ENCODE measurements at regions not wholly inside any gene's neighbourhood (a gene's known extent, or its start where the extent isn't known, plus 50 kb on each side); places are given as distances from the start of the nearest gene placed in this dataset.

DNA sequence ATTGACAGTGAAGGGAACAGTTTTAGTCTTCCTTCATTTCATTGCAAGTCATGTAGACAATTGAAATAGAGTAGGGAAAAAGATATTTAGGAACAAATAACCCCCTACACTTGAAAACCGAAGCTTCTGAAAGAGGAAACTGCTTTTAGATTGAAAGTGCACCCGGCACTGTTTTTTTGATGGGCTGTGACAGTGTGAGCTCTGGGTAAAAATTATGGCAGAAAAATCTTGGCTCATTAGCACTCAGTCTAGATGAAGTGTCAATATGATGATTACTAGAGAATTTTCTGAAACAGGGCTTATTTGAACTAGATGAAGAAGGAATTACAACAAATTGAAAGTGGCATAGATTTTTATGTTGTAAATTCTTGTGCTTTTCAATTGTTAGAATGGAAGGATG lies 1132.4 kb downstream of the RAPGEF2 start:
- no peak for DNase-seq (ENCODE audit: low spot score)
- Histone ChIP-seq H4K20me1 (ENCODE audit: insufficient read depth, low read length) (no peaks in the 10 kb centered on the region), H3K9me3 (ENCODE audit: low read length) (peaks cover 10% of the 10 kb centered on the region; the same call in 1 of the 2 replicates), H3K27me3 (ENCODE audit: control insufficient read depth in 1 of 2, insufficient read depth in 2 of 2, low read length in 2 of 2) (no peaks in the 10 kb centered on the region), H3K79me2 (ENCODE audit: insufficient read depth, low read length) (no peaks in the 10 kb centered on the region), H3K4me3 (replicated peaks in 1 of 3; ENCODE audit: insufficient read depth in 1 of 3, low read depth in 2 of 3, low read length in 3 of 3) (no peak overlapping the region), H3K9ac (ENCODE audit: insufficient read depth, low read depth, low read length) (no peak overlapping the region), H2AFZ (ENCODE audit: low read length) (no peak overlapping the region), H3K4me2 (ENCODE audit: low read depth, low read length) (no peak overlapping the region), H3K36me3 (replicated peaks in 1 of 2; ENCODE audit: control insufficient read depth in 1 of 2, insufficient read depth in 2 of 2, low read length in 2 of 2) (no peaks in the 10 kb centered on the region), H3K27ac (ENCODE audit: extremely low read length, insufficient read depth, low read length) (no peak overlapping the region), H3K4me1 (ENCODE audit: insufficient read depth, low read length) (no peaks in the 10 kb centered on the region)
- TF ChIP-seq DMAP1 (CRISPR knock-in tag; IDR thresholded peaks at IDR 0.05), result no peak
- no peak for TF ChIP-seq ZNF724P (CRISPR knock-in tag; IDR thresholded peaks at IDR 0.05; ENCODE audit: borderline replicate concordance)
- no peak for TF ChIP-seq WIZ (CRISPR knock-in tag; IDR thresholded peaks at IDR 0.05)
- TF ChIP-seq ZFP90 (CRISPR knock-in tag; IDR thresholded peaks at IDR 0.05; ENCODE audit: borderline replicate concordance), result no peak
- no peak for TF ChIP-seq TBX2 (CRISPR knock-in tag; IDR thresholded peaks at IDR 0.05; ENCODE audit: borderline replicate concordance)
- TF ChIP-seq KLF15 (CRISPR knock-in tag; IDR thresholded peaks at IDR 0.05; ENCODE audit: borderline replicate concordance), result no peak
- no peak for TF ChIP-seq JUN (CRISPR knock-in tag; IDR thresholded peaks at IDR 0.05)
- no peak for TF ChIP-seq ZSCAN21 (CRISPR knock-in tag; IDR thresholded peaks at IDR 0.05; ENCODE audit: borderline replicate concordance)
- TF ChIP-seq, protein P1, sequence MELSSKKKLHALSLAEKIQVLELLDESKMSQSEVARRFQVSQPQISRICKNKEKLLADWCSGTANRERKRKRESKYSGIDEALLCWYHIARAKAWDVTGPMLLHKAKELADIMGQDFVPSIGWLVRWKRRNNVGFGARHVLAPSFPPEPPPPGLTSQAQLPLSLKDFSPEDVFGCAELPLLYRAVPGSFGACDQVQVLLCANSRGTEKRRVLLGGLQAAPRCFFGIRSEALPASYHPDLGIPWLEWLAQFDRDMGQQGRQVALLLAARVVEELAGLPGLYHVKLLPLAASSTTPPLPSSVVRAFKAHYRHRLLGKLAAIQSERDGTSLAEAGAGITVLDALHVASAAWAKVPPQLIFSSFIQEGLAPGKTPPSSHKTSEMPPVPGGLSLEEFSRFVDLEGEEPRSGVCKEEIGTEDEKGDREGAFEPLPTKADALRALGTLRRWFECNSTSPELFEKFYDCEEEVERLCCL (CRISPR knock-in tag; IDR thresholded peaks at IDR 0.05; ENCODE audit: borderline replicate concordance), result no peak
- no peak for TF ChIP-seq IRX3 (CRISPR knock-in tag; IDR thresholded peaks at IDR 0.05; ENCODE audit: borderline replicate concordance, low read depth)
- no peak for TF ChIP-seq CCDC6 (CRISPR knock-in tag; IDR thresholded peaks at IDR 0.05)
- TF ChIP-seq ZNF138 (CRISPR knock-in tag; IDR thresholded peaks at IDR 0.05; ENCODE audit: low read depth), result no peak
- TF ChIP-seq, protein P2, sequence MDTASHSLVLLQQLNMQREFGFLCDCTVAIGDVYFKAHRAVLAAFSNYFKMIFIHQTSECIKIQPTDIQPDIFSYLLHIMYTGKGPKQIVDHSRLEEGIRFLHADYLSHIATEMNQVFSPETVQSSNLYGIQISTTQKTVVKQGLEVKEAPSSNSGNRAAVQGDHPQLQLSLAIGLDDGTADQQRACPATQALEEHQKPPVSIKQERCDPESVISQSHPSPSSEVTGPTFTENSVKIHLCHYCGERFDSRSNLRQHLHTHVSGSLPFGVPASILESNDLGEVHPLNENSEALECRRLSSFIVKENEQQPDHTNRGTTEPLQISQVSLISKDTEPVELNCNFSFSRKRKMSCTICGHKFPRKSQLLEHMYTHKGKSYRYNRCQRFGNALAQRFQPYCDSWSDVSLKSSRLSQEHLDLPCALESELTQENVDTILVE (CRISPR knock-in tag; IDR thresholded peaks at IDR 0.05), result no peak
- intact Hi-C loops (cut with micrococcal nuclease; ENCODE audit: unreplicated experiment), result no loop called here
- no peak for FAIRE-seq
- ChIA-PET CTCF (ENCODE audit: low intra/inter-chr PET ratio, low total read pairs) (no interaction called here), POLR2A (no interaction called here)
- no peak for ATAC-seq
- no TSS peak for BruUV-seq (replicated peaks)
- 0% methylated on average over 2 of the region's 2 CpGs for WGBS (ENCODE audit: low lambda C conversion rate)
- in situ Hi-C loops (cut with HindIII; ENCODE audit: extremely low pct_ligation_motif_present, low pct_unique_long_range_greater_than_20kb), result no loop called here
